Cerebellar nuclear complex (tissue), 1 donor: ENCODE measurements at regions not wholly inside any gene's neighbourhood (a gene's known extent, or its start where the extent isn't known, plus 50 kb on each side); places are given as distances from the start of the nearest gene placed in this dataset.

Experiments used
- DNase-seq, 2 experiments: peaks; one replicate each; lab custom pipeline; 2025; lab: John Stamatoyannopoulos, UW

DNA sequence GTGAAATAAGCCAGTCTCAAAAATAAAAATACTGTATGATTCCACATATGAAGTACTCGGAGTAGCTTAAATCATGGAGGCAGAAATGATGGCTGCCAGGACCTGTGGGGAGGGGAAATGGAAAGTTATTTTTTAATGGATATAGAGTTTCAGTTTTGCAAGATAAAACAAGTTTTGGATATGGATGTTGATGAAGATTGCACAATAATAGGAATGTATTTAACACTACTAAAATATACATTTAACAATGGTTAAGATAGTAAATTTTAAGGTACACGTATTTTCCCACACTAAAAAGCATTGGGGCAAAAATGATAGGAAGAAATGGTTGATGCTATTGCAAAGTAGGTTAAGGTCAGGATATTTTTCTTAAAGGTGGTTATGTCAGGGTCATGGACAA lies 1058.9 kb upstream of the MAP3K7 start:
- no peak for DNase-seq

- no peak for DNase-seq
These were observed 1050.3 kb upstream of the MAP3K7 start for GRCh38 chr6:91637217-91637616.

DNA sequence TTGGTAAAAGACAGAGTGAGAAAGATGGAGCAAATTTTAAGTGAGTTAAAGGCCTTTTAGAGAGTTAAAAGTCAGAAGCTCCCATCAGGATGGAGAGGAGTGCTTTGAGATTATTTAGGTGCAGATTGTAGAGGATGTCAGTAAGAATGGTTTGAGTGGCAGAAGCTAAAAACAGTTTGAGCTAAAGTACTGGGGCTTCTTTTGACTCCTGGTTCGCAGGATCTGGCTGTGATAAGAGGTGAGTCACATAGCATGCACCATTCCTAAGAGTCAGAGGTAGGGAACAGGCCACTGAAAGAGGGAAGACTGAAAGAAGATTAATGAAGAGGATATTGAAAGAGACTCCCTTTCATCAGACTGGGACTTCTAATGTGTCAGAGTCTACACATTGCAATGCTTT lies 1047.9 kb upstream of the MAP3K7 start:
- DNase-seq = no peak

DNA sequence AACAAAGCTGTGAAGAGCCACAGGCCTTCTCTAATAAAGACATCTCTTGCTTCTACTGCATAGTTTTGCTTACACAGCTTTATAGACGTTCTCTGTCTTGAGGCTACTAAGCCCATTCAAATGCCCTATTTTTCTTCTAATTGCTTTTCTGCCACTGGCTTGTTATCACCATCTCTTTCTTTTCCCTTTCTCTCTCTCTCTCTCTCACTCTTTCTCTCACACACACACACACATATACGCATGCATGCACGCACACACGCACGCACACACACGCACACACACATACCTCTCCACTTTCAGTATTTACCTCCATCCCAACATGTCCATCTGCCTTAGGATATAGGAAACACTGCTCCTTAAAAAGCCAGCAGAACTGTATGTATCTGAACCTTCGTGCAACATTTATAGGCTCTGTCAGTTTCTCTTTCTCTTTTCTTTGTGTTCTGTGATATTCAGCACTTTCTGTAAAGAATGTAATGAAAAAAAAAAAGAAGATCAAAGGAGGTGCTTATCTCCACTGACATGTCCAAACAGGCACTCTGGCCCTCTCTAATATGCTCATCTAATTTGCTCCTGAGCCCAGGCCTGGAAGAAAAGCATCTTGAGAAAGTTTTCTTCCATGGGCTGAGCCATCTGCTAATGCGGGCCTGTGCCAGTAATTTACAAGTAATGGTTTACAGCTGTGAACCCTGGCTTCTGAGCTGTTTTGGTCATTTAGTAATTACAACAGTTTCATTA lies 1046.7 kb upstream of the MAP3K7 start:
- no peak for DNase-seq

GRCh38 chr6:91632308-91632707 lies 1045.4 kb upstream of the MAP3K7 start:
- no peak for DNase-seq

- no peak for DNase-seq
These were observed 1044.4 kb upstream of the MAP3K7 start for GRCh38 chr6:91631227-91631626.

DNA sequence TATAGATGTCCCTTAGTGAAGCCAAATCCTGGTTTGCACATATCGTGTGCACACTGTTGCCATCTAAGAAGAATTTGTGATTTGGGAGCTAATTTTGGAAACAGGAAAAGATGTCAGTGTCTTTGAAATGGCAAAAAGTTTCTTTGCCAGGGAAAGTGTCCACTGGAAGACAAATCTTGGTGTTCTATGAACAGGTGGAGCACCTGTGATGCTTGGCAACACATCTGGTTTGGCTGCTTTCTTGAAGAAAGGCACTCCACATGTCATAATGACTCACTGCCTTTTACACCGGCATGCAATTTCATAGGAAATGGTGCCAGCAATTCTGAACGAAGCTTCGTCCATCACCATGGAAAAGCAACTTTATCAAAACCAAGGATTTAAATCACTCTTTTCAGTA lies 1040.0 kb upstream of the MAP3K7 start:
- no peak for DNase-seq

- peak in 1 of 2 experiments; percentile 40 for DNase-seq
These were observed 1026.6 kb upstream of the MAP3K7 start for GRCh38 chr6:91613481-91613880.

GRCh38 chr6:91611190-91611589 lies 1024.3 kb upstream of the MAP3K7 start:
- DNase-seq = no peak

DNA sequence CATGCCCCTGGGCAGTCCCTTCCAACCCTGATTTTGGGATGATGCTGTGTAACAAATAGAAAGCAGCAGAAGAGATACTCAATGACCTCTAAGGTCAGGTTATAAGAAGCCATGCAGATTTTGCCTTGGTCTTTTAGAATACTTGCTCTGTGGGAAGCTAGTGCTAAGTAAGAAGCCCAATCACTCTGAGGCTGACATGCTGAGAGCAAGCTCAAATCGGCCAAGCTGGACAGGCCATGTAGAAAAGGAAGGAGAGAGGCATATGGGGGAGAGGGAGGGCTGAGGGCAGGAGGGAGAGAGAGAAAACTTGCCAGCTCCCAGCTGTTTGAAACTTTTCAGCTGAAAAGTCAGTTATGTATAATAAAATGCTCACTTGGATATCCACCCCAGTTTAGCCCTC lies 1021.6 kb upstream of the MAP3K7 start:
- no peak for DNase-seq

DNA sequence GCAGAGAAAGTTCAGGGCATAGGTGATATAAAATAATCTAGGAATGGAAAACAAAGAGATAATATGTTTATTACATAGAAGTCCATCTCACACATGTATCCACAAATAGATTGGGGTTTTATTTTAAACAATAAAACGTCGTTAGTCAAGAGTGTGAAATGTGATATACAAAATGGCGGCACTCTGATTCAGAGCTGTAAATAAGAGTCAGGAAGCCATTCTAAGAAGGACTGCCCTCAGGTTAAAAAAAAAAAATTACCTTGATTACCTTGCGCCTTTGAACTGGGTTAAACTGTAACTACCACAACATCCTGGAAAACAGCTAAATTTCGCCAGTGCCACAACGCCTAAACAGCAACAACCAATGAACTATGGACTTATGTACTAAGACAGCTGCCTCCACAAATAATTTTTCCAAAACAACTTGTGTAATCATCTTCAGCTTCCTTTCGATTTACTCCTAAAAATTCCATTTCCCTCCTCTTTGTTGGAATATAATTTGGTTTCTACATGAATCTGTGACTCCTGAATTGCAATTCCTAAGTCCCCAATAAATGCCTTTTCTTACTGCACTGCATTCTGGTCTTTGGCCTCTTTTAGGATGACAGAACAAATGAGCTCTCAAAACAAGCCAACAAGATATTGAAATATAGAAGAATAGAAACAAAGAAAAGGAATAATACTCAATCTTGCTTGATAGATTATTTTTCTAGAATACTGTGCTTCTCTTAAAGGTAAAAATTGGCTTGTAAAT lies 1019.5 kb upstream of the MAP3K7 start:
- DNase-seq = no peak

- no peak for DNase-seq
These were observed 1013.7 kb upstream of the MAP3K7 start for GRCh38 chr6:91600561-91600960.

GRCh38 chr6:91590191-91590590 lies 1003.3 kb upstream of the MAP3K7 start:
- no peak for DNase-seq

DNA sequence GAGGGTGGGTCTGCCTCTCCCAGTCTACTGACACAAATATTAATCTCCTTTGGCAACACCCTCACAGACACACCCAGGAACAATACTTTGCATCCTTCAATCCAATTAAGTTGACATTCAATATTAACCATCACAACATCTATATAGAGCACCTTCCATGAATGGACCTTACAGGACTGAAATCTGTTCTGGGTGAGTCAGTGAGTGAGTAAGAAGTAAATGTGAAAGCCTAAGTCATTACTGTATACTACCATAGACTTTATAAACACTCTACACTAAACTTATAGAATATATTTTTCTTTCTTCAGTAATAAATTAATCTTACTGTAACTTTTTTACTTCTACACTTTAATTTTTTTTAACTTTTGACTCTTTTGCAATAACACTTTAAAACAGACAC lies 993.8 kb upstream of the MAP3K7 start:
- DNase-seq = no peak

GRCh38 chr6:91575032-91575431 lies 988.2 kb upstream of the MAP3K7 start:
- DNase-seq = no peak

- no peak for DNase-seq
These were observed 987.0 kb upstream of the MAP3K7 start for GRCh38 chr6:91573826-91574416.

DNA sequence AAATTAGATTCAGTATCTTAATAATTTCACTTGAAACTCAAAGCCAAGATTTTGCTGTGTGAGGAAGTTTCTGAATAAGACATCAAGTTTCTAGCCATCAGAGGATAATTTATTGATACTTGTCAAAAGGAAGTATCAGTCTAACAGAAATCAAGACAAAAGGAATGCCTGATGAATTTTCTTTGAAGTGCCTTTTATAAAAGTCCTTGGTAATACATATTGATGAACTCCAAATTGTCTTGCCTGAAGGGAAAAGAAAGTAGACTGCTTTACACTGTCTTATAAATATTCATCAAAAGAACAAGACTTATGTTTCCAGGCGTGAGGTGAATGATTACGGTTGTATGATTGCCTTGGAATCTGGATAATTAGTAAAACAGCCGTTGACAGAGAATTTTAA lies 986.0 kb upstream of the MAP3K7 start:
- no peak for DNase-seq

- no peak for DNase-seq
These were observed 982.2 kb upstream of the MAP3K7 start for GRCh38 chr6:91569071-91569470.

- DNase-seq = no peak
These were observed 979.6 kb upstream of the MAP3K7 start for GRCh38 chr6:91566467-91566866.

GRCh38 chr6:91565207-91565606 lies 978.3 kb upstream of the MAP3K7 start:
- no peak for DNase-seq

DNA sequence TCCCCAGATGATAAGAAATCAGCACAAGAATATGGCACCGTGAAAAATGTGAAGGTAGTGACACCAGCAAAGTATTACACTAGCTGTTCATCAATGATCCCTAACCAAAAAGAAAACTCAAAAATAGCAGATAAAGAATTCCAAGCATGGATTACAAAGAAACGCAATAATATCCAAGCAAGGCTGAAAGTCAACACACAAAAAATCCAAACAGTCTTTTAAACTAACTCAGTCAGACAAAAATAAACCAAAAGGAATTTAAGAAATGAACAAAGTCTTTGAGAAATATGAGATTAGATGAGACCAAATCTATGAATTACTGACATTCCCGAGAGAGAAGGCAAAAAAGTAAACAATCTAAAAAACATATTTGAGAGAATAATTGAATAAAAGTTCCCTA lies 976.1 kb upstream of the MAP3K7 start:
- DNase-seq = no peak

- no peak for DNase-seq
These were observed 973.5 kb upstream of the MAP3K7 start for GRCh38 chr6:91560409-91560808.

DNA sequence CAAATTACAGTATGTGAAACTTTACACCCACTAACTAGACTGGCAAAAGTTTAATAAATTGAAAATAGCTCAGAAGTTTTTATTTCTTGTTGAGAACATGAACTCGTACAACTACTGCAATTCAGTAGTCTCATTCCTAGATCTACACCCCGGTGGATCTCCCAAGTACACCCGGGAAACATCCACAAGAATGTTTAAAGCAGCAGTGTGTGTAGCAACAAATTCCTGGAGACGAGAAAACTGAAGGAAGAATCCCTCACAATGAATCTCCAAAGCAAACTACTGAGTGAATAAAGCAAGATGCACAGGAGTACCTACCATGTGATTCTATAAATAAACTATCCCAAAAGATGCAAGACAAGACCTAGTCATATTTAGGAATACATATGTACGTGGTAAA lies 954.0 kb upstream of the MAP3K7 start:
- DNase-seq = no peak
